ENCODE measurements at regions not wholly inside any gene's neighbourhood (a gene's known extent, or its start where the extent isn't known, plus 50 kb on each side); places are given as distances from the start of the nearest gene placed in this dataset.

GRCh38 chr13:67806796-67807195 is 576.7 kb upstream of the PCDH9 start:
- TF ChIP-seq CTCF (IDR thresholded peaks at IDR 0.05; ENCODE audit: low read depth, low read length, missing control alignments) = no peak
- DNase-seq (ENCODE audit: low read depth) = no peak
- H3K4me3 ChIP-seq (ENCODE audit: low read depth, low read length) = no peak overlapping the region

GRCh38 chr13:67803118-67803517 is 573.0 kb upstream of the PCDH9 start:
- no peak overlapping the region for H3K4me3 ChIP-seq (ENCODE audit: low read depth, low read length)
- no peak for TF ChIP-seq CTCF (IDR thresholded peaks at IDR 0.05; ENCODE audit: low read depth, low read length, missing control alignments)
- no peak for DNase-seq (ENCODE audit: low read depth)

- no peak overlapping the region for H3K4me3 ChIP-seq (ENCODE audit: low read depth, low read length)
- no peak for DNase-seq (ENCODE audit: low read depth)
- no peak for TF ChIP-seq CTCF (IDR thresholded peaks at IDR 0.05; ENCODE audit: low read depth, low read length, missing control alignments)
These were observed 562.1 kb upstream of the PCDH9 start for GRCh38 chr13:67792151-67792676.

- no peak for TF ChIP-seq CTCF (IDR thresholded peaks at IDR 0.05; ENCODE audit: low read depth, low read length, missing control alignments)
- no peak for DNase-seq (ENCODE audit: low read depth)
- H3K4me3 ChIP-seq (ENCODE audit: low read depth, low read length) = no peak overlapping the region
These were observed 560.9 kb upstream of the PCDH9 start for GRCh38 chr13:67791047-67791446.

- TF ChIP-seq CTCF (IDR thresholded peaks at IDR 0.05; ENCODE audit: low read depth, low read length, missing control alignments) = no peak
- DNase-seq (ENCODE audit: low read depth) = no peak
- no peak overlapping the region for H3K4me3 ChIP-seq (ENCODE audit: low read depth, low read length)
These were observed 546.0 kb upstream of the PCDH9 start for GRCh38 chr13:67776151-67776550.

- no peak for DNase-seq (ENCODE audit: low read depth)
- no peak overlapping the region for H3K4me3 ChIP-seq (ENCODE audit: low read depth, low read length)
- TF ChIP-seq CTCF (IDR thresholded peaks at IDR 0.05; ENCODE audit: low read depth, low read length, missing control alignments) = no peak
These were observed 545.2 kb upstream of the PCDH9 start for GRCh38 chr13:67775359-67775758.

GRCh38 chr13:67772807-67773453 is 542.8 kb upstream of the PCDH9 start:
- DNase-seq (ENCODE audit: low read depth) = no peak
- no peak overlapping the region for H3K4me3 ChIP-seq (ENCODE audit: low read depth, low read length)
- TF ChIP-seq CTCF (IDR thresholded peaks at IDR 0.05; ENCODE audit: low read depth, low read length, missing control alignments) = no peak

All from GM12864 (cell line).